UCSD-AML1 (cell line): ENCODE measurements at regions not wholly inside any gene's neighbourhood (a gene's known extent, or its start where the extent isn't known, plus 50 kb on each side); places are given as distances from the start of the nearest gene placed in this dataset.
"Not testable (repeated sequence)": the region's sequence is repeated elsewhere in the genome, so short reads cannot be mapped to it uniquely, and the experiment has no call there.

Source experiments
- DNase-seq: peaks from one replicate; lab custom pipeline; 2025; ENCODE audit not compliant: unreplicated experiment; lab: John Stamatoyannopoulos, UW

DNA sequence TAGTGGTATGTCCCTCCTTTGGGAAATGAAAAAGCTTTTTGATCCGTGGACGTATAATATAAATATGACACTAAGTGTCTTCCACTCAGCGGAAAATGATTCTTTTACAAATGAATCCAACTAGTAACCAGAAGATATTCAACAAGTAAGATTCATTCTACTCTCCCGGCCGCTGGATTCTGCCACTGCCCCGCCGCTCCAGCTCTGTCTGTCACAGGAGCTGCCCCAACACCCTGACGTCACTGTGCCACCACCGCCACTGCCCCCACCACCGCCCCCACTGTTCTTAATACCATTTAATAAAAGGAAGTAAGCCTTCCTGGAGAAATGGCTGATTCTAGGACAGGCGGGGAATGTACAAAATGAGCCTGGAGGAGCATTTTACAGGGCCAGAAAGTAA, 180.8 kb upstream of the PLGLB2 start:
- DNase-seq = not testable (repeated sequence)

DNA sequence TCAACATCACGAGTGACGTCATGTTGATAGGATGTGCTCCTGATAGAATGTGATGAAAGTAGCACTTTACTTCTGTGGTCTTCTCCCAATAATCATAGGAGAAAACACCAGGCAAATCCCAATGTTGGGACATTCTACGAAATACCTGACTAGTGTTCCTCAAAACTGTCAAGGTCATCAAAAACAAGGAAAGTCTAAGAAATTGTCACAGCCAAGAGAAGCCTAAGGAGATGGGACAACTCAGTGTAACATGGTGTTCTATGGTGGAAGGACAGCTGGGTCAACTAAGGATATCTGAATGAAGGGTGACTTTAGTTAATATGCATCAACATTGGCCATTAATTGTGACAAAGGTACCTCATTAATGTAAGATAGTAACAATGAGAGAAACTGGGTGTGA, 180.0 kb upstream of the PLGLB2 start:
- not testable (repeated sequence) for DNase-seq

DNA sequence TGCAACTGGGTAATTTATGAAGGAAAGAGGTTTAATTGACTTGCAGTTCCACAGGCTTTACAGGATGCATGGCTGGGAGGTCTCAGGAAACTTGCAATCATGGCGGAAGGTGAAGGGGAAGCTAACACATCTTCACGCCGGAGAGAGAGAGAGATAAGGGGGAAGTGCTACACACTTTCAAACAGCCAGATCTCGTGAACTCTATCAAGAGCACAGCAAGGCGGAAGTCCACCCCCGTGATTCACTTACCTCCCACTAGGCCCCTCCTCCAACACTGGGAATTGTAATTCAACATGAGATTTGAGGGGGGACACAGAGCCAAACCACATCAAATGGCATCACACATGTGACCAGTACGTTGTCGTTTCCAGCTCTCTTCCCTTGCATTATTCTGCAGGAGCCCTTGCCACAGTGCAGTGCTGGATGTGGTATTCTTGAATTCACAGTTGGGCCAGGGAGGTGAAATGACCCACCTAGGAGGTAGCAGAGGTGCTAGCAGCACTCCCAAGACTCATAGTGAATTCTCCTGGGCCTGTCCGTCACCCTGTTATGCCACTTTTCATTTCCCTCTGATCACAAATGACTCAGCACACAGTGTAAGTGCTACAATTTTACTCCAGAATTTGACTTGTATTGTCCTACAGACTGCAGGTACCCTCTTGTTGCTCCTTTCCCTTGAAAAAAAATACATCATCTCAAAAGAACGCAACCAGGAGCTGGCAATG, 179.2 kb upstream of the PLGLB2 start:
- DNase-seq = not testable (repeated sequence)

DNA sequence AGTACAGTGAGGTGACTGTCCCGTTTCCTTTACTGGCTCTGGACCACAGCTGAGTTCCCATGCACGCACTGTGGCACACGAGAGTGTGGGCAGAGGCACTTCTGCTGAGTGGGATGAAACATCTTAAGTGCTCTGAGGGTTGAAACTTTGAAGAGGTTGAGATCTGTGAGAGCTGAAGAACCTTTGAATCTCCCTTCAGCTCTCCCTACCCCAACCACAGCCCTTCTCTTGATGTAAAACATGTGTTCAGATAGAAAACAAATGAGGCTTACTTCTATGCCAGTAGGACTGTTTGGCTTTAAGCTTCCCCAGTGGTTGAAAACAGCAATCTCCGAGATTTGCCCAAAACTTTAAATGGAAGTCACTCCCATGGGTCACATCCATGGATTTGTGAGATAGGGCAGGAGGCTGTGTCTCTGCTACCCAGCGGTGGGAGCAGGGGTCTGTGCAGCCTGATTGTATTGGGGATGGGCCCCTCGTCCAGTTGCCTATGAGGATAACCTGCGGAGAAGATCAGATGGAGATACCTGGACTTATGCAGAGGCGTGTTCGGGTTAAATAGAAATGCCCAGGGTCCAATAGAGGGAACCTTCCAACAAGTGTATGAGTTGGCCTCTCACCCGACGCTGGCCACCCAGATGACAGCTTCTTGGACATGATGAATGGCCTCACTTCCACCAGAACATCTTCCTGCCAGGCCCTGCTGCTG, 178.0 kb upstream of the PLGLB2 start:
- not testable (repeated sequence) for DNase-seq

DNA sequence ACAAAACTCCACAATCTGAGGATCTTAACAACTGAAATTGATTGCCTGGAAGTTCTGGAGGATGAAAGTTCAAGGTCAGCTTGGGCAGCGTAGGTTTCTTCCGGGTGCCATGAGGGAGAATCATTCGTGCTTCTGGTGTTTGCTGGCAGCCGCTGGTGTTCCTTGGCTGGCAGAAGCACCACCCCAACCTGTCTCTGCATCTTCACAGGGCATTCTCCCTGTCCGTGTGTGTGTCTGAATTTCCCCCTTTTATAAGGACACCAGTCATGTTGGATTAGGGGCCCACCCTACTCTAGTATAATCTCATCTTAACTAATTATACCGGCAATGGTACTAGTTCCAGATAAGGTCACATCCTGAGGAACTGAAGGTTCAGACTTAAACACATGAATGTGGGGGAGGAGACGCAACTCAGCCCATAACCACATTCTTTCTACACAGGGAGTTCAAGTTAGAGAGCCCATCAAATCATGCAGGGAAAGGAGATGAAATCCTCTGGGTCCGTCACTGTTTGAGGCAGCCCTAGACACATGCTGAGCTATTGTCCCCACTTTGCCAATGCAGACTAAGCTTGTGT, 175.9 kb upstream of the PLGLB2 start:
- not testable (repeated sequence) for DNase-seq

DNA sequence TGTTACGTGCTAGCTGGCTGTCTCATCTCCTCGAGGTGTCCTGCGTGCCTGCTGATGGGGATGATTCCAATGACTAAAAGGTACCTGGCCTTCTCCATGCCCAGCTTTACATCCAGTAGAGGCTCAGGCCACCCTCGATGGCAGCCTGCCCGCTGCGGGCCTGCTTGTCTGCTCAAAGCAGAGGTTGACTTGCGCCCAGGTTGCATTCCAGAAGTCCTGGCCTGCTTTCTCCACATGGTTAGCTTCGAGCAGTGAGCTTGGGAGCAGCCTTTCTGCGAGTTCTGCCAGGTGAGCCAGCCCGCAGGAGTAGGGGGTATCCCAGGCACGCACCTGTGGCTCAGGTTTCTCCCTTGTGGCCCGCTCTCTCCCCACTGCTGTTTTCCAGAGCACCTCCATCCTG, 175.0 kb upstream of the PLGLB2 start:
- DNase-seq = not testable (repeated sequence)

DNA sequence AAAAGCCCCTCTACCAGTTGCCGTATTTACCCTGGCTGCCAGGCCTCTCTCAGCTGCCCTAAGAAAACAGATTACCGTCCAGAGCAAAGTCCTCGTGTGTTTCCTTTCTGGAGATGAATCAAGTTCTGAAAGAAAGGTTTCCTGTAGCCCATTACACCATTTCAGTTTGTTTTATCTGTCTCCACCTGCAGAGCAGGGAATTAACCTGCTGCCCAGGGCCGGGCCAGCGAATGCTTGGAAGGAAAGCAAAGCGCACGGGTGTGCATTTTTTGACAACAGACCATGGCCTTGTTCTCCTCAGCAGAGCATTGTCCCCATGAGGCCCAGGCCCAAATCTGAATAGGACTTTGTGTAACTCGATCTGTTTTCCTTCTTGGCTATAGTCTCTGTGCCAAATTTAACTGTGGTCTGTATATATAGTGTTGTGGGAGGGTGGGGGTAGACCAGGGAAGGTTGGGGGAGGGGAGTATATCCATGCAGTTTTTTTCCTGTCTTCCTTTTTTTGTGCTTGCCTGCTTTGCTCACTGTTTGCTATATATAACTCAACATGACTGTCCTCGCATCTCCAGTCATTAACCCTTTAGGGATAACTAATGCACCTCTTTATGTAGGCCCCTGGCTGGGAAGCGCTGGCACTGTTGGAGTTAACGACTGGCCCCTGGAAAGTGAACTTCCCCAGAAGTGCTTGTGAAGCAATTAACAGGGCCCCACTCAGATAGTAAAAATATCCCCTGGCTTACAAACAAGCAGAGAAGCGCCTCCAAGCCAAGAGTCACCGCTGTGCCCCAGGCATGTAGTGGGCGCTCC, 174.3 kb upstream of the PLGLB2 start:
- DNase-seq = not testable (repeated sequence)

DNA sequence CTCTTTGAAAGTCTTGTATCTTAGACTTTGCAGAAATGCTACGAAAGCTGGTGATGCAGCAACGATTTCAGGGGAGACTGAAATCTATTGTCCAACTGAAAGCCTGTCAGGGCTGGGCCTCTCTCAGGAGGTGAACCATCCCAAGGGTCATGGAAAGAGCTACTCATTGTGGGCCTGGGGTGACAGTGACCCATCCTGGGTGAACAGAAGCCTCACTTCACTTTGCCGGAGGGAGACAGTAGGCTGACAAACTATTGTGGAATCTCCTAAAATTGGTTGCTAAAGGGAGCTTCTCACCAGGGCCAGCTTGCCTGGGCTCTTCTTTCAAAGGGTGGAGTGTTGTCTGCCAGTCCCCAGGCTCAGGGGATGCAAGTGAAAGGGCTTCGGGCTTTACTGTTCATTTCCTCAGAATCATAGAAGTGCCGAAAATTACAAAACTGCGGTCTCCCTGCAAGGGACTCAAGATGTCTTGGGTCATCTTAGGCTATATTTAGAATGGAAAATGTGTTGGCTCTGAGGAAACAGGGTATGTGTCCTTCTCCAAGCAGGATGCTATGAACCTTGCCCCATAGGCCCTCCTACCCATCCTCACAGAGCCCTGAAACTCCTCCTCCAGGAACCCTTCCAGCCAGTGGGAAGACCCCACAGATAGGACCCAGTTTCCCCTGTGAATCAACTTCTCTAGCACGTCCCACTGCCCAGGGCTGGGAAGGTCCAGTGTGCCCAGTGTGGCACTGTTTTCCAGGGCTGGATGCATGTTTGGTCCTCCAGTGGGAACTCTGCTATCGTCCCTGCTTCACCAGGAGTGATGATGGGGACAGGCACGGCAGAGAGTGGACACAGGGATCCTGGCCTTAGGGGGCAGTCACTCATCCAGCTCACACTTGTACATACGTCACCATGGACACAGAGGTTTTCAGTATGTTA, 173.4 kb upstream of the PLGLB2 start:
- DNase-seq = not testable (repeated sequence)

DNA sequence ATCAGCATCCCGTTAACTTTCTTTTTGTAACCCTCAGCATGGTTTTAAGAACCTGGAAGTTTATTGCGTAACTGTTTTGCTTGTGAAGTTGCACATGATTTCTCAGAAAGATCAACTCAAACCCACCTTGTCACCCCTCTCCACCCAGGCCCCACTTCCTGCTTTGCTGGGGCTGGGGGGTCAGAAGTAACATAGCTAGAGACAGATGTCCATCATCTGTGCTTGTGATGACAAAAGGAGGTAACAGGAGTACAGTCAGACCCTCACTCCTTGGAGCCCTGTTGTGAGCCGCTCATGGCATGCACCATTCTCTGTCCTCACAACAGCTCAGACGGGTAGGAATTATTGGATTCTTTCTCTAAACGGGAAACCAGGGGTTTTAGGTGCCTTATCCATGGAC, 172.7 kb upstream of the PLGLB2 start:
- DNase-seq = not testable (repeated sequence)

DNA sequence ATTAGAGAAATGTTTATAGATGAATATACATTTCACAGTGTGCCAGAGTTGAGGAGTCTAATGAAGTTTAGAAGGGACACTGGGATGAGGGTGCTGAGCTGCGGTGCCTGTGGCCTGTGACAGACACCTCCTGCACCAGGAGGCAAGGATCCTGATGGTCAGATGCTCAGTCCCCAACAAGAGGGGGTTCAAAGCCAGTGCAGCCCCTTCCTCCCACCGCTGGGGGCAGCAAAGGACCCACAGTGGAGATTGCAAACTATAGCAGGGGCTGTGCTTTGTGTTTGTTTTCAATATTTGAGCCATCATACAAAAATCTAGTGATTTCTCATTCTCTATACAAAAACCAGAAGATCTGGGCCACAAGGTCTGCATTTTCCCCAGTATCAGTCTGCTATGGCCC, 170.5 kb upstream of the PLGLB2 start:
- not testable (repeated sequence) for DNase-seq

DNA sequence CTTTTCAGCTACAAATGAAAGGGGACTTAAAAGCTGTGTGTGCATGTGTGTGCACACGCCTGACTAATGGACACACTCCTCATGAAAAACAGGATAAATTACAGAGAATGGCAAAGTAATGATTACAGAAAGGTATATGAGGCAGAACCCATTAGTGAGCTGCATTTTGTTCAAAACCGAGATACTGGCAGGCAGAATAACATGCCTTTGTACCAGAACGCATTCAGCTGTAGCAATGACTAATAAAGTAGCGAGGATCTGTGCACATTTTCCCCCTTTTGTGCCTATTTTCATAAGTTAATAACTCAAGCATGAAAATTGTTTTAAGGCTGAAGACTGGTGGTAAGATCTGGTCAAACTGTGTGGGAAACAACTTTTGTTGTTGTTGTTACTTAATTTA, 165.7 kb upstream of the PLGLB2 start:
- not testable (repeated sequence) for DNase-seq

DNA sequence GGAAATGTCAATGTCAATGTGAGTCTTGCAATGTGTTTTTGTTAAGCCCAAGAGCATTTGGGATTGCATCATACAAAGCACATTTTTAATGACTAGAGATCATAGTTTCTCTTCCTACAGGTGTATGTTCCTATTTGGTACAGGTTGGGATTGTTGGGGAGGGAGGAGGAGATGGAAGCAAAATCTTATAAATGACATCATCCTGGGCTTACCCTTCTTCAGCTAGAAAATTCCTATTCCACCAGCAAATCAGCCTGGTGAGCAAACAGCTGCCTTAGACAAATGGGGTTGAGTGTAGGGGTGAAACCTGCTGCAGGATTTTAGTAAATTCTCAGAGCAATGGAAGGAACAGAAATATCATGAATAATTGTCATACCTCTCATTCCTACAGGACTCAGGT, 165.3 kb upstream of the PLGLB2 start:
- DNase-seq = not testable (repeated sequence)

DNA sequence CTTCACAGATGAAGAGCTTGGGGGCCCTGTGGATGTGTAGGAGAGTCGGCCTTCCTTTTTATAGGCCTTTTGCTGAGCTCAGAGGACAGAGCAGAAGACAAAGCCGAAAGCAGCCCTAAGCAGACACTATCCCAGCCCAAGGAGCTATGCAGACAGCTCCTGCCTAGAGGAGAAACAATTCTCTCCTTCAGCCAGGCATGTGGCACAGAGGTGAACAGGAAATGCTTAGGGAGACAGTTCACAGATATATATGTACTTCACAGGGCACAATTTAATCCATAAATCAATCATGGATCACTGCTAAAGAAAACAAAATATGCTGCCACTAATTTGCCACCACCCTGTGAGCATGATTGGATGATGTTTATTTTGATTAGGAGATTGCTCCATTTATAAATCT, 164.5 kb upstream of the PLGLB2 start:
- not testable (repeated sequence) for DNase-seq

DNA sequence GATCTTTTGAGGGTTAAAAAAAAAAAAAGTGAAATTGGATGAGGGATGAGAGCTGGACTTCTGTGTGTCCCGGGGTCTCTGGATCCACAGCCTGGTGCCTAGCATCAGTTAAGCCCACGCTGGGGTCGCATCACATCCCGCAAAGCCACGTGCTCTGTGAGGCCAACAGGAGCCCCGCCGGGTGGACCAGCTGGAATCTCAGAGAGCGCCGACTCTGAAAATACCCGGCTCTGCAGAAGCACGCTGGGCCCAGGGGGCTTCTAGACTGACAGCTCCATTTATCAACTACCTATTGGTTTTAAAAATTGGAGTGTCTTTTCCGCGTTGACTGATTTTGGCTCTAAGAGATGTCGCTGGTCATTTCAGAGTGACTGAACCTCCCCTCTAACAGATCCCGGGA, 164.1 kb upstream of the PLGLB2 start:
- not testable (repeated sequence) for DNase-seq

DNA sequence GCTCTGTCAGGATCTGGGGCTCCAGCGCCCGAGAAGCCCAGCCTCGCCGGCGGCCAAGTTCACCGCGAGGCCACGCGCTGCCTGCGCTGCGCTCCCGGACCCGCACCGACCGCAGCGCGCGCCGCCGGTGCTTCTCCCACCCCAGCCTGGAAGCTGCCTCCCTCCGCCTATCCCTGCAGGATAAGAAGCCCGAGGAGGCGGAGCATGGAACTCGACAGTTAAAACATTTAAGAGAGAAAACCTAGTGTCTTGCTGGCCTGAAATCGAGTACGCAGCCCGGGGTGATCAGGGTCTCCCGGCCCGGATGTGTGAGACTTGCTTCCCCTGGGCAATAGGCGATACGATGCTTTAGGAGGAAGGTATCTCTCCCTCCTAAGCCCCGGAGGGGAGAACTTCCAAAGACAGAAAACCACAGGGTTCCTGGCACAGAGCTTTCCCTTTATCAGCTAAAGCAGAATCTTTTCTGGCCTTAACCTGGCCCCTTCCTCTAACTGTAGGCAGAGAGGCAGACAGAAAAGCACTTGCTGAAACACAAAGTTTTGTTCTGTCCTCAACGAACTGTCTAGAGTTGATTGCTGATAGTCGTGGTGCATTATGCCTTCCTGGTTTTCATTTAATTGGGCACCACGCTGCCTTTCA, 163.5 kb upstream of the PLGLB2 start:
- DNase-seq = not testable (repeated sequence)

DNA sequence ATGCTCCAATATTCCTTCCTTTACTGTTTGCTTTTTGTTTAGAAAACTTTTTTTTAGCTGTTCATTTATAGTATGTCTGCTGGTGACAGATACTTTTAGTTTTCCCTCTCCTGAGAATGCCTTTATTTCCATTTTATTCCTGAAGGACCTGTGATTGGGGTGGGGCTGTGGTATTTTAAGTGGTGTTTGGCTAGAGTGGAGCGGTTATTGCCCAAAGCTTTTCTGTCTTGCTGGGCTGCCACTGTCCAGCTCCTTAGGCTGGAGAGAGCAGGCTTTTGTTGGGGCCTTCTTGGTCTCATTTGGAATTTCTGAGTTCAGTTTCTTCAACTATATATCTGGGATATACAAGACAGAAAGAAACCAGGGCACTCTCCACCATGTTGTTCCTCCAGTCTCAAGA, 160.0 kb upstream of the PLGLB2 start:
- not testable (repeated sequence) for DNase-seq

DNA sequence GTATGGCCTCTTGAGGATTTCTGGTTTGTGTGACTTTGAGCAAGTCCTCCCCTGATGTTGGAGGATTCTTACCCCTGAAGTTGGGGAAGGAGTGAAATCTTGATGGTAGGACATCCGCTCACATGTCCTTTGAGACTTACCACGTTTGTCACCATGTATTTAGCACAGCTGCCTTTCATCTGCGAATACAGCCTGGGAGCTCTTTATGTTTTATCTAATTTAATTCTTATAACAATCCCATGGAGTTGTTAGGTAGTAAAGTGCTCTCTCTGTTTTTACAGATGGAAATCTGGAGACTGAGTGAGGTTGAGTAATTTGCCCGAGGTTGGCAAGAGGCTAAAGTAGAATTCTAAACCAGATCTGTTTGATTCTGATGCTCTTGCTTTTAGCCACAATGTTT, 154.9 kb upstream of the PLGLB2 start:
- DNase-seq = not testable (repeated sequence)

DNA sequence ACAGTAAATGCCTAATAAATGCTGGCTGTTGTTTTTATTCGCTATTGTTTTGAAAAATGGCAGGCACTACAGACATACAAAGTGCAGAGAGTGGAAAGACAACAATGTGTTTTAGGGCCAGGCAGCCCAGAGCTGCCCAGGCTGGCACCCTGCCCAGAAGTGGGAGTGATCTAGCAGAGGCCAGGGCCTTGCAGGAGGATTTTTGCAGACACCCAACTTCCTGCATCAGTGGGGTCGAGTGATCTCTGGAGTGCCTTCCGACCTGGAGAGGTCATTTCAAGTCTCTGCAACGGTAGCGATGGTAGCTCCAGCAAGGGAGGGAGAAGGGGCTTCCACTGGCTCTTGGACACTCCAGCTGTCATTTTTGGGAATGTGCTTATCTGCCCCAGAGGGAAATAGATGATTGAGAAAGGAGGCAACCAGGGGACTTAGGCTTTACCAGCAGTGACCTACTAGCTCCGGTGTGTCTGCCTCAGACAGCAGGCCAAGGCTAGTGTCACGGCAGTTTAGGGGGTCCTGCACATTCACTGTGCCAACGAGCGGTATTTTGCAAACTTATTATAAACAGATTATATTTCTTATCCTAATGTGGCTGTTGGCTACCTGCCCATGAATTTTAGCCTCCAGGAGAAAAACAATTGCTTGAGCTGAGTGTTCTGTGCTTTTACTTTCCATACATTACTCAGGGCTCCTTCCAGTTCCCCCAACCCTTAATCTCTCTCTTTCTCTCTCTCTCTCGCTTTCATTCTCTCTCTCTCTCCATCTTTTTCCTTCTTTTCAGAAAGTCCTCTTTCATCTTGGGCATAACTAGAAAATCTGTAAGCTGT, 153.9 kb upstream of the PLGLB2 start:
- DNase-seq = not testable (repeated sequence)

DNA sequence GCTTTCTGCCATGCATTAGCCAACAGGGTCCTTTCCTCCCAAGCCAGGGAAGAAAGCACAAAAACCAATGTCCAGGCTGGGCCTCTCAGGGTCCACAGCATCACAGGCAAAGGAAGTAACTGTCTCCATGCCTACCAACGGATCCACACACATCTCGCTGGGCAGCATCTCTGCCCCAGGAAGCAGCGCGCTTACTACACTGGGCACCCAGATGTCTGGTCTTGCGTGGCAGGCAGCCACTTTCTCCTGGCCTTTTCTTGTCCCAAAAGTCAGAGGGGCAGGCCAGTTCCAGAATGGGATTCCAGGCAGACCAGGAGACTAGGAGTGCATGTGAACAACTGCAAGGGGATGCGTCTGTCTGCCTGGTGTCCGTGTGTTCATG, 153.3 kb upstream of the PLGLB2 start:
- DNase-seq = not testable (repeated sequence)
